ENCODE measurements at regions not wholly inside any gene's neighbourhood (a gene's known extent, or its start where the extent isn't known, plus 50 kb on each side); places are given as distances from the start of the nearest gene placed in this dataset.
A peak's percentile ranks its signal among the peaks of the same experiment; 100 is the strongest.
"Not testable (repeated sequence)": the region's sequence is repeated elsewhere in the genome, so short reads cannot be mapped to it uniquely, and the experiment has no call there.

DNA sequence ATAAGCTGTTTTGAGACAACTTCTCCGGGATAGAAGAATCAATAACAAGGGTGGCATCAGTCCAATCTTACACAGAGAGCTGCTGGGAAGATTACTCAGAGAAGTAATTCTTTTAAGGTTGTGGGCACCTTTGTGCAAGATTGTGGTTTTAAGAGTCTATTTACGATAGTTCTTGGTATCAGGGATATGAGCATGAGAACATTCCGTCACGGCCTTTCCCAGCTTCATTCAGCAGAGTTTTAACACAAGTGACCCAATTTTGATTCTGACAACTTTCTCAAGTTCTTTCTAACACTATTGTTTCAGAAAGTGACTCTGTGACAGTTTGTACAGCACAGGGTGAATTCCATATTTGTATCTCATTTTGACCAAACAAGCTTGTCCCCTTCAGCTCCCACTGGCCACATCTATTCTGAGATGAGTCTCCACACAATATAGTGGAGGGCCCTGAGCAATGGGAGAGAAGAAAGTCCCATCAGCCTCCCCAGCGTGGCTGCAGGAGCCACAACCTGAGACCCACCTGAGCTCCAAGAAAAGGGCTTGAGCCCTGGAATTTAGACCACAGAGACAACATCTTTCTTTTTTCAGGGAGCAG is 869.2 kb downstream of the TMEM121 start:
- no peak for DNase-seq

DNA sequence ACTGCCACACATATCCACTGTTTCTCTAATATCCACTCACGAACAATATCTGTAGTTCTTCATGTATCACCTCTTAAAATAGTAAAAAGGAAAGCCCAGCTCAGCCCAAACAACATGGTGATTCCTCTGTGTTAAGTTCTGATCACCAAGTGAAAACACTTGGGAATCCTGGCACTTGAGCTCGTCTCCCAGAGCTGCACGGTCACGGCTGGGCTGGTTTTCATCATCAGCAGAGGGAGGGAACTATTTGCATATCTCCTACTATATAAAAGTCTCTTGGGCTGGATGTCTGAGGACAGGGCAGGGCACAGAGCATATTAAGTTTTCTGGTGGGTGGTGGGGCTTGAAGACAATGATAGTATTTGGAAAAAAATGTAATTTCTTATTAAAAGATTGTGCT is 870.6 kb downstream of the TMEM121 start:
- no peak for DNase-seq

DNA sequence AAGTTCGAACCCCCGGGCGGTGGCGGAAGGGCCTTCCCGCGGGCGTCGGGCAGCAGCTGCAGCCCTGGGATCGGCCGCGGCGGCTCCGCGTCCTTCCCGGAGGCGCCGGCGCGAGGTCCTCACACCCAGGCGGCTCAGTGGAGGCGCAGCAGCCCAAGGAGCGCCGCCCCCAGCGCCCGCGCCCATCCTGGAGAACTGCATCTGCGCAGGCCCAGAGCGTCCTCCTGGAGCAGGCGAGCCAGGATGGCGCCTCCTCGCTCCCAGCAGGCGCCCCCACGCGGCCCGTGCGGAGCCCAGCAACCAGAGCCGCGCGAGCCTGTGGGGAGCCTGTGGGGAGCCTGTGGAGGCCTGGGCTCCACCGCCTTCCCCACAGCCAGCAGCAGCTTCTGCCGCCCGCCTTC is 872.5 kb downstream of the TMEM121 start:
- peak in 1 of 2 donors; percentile 6 for DNase-seq

DNA sequence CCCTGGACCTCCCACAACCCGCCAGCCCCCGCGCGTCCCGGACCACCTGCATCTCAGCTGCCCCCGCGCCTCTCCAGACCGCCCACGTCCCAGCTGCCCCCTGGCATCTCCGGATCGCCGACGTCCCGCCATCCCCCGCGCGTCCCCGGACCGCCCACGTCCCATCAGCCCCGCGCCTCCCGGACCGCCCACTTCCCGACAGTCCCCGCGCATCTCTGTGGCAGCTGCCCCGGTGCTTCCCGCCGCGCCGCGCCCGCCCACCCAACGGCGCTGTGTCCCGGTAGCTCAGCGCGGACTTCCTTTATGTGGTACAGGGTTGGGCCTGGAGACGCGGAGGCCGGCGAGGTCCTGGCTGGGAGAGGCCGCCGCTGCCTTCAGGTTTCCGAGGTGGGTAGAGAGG is 874.9 kb downstream of the TMEM121 start:
- DNase-seq = not testable (repeated sequence)

DNA sequence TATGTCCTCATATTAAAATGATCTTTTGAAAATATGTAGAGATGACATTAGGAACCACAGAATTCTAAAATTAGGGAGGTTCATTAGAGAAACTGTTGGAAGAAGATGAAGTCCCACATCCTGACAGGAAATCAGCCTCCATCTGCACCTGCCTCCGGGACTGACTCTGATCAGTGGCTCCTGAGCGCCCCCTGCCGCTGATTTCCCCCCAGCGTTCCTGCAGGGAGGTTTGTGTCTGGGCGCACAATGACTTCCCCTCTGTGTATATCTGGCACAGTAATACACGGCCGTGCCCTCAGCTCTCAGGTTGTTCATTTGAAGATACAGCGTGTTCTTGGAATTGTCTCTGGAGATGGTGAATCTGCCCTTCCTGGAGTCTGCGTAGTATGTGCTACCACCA is 883.8 kb downstream of the TMEM121 start:
- peak; percentile 46 to 65 for DNase-seq

DNA sequence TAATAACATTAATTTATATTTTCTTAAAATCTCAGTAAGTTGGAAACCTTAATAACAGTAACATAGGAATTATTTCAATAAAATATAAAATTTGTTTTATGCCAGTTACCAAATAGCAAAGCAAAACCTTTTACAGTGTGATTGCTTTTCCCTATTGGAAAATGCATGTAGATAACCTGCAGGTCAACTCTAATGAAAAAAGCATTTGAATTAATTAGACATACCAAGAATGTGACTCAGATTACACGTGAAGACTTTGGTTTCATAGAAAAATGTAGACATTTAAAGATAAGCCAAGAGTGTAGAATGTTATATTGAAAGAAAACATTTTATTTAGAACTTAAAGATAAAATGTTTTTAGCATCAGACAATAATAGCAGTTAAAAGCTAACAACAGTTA is 888.1 kb downstream of the TMEM121 start:
- no peak for DNase-seq

DNA sequence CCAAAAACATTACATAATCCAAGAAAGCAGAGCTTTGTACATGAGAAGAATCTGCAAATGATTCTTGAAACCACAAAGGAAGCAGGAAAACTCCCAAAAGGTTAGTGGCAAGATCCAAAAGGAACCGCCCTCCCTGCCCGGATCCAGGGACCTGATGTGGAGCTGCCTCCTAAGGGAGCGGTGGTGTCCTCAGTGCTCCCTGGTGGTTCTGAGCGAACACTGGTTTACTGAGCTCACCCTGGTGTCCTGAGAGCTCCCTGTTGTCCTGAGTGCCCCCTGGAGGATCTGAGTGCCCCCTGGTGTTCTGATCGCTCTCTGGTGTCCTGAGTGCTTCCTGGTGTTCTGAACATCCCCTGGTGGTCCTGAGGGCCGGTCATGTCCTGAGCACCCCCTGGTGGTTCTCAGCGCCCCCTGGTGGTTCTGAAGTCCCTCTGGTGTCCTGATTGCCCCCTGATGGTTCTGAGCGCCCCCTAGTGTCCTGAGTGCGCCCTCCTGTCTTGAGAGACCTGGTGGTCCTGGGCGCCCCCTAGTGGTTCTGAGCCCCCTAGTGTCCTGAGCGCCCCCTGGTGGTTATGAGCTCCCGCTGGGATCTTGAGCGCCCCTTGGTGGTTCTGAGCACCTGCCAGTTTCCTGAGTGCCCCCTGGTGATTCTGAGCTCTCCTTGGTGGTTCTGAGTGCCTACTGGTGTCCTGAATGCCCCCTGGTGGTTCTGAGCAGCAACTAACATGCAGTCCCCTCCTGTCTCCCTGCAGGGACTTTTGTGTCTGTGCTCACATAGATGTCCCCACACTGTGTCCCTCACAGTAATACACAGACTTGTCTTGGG is 891.1 kb downstream of the TMEM121 start:
- peak; percentile 94 to 100 for DNase-seq

DNA sequence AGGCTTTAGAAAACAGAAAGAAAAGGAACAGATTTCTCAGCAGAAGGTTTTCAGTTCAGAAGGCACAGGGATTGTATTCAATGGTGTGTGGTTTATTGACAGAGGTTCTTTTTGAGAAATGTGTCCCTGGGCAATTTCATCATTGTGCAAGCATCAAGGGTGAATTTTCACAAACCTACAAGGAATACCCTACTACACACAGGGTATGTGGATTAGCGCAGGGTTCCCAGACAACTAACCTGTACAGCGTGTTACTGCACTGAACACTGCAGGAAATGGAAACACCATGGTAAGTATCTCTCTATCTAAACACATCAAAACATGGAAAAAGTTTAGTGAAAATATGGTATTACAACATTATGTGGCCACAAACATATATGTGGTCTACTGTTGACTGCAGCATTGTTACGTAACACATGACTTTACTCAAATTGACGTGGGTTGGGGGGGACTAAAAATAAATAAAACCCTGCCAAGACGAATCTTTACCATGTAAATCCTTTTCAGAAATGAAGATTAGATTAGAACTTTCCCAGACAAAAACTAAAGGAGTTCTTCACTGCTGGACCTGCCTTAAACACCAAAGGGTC is 893.1 kb downstream of the TMEM121 start:
- DNase-seq = no peak

DNA sequence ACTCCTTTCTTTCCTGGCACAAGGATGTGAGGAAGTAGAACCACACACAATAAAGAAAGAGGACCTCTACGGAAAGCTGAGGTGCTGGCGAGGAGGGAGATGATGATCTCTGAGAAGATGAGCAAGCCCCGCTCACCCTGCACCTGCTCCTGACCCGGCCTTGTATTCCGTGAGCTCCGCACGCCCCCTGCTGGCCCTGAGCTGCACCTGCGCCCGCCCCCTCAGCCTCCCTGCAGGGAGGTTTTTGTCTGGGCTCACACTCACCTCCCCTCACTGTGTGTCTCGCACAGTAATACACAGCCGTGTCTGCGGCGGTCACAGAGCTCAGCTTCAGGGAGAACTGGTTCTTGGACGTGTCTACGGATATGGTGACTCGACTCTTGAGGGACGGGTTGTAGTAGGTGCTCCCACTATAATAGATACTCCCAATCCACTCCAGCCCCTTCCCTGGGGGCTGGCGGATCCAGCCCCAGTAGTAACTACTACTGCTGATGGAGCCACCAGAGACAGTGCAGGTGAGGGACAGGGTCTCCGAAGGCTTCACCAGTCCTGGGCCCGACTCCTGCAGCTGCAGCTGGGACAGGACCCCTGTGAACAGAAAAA is 895.1 kb downstream of the TMEM121 start:
- DNase-seq = peak in 1 of 2 donors; percentile 77

DNA sequence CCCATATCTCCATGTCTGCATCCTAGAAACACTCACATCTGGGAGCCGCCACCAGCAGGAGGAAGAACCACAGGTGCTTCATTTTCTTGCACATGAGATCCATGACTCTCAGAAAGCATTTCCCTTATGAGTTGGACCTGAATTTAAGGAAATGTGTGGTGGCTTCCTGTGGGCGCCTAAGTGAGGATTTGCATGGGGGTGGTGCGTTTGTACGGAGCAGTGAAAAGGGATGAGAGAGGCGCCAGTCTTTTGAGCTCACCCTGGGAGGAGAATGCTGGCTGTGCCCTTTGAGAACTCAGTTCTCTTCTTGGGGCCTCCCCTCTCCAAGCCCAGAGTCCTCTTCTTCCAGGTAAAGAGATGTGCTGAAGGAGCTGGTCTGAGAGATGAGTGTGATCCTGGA is 895.7 kb downstream of the TMEM121 start:
- no peak for DNase-seq

DNA sequence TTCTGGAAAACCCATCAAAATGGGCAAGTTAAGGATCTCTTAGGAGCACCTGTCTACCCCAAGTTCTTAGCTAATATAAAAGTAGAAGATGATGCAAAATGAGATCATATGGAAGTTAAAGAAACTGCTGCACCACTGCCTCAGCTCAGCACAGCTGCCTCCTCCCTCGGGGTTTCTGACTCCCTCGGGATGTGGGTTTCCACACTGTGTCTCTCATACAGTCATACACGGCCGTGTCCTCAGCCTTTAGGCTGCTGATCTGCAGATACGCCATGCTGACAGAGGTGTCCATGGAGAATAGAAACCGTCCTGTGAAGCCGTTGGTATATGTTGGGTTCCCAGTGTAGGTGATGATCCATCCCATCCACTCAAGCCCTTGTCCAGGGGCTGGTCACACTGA is 898.8 kb downstream of the TMEM121 start:
- not testable (repeated sequence) for DNase-seq

DNA sequence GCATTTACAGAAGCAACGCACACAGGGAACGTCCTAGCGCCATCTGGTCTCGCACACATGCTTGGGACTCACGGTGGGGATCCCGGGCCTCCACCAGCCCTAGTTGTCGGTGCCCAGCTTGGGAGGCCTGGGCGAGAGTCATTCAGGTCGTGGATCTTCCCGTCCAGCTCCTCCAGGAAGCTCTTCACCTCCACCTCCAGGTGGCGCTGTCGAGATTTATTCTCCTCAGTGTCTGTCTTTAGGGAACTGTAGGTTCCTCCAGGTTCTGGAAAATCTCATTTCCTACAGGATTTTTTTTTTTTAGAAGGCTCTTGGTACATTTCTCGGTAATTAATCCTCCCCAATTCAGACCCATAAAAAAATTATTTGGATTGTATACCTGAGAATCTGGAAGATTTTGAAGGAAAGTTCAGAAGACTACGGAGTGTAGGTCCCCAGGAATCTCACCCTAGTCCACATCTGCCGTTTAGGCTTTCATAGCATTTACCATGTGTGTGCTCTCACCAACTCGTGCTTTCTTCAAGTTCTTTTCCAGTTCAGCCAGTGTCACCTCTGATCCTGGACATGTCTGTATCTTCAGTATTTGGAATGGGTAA is 910.0 kb downstream of the TMEM121 start:
- DNase-seq = peak; percentile 82 to 85

DNA sequence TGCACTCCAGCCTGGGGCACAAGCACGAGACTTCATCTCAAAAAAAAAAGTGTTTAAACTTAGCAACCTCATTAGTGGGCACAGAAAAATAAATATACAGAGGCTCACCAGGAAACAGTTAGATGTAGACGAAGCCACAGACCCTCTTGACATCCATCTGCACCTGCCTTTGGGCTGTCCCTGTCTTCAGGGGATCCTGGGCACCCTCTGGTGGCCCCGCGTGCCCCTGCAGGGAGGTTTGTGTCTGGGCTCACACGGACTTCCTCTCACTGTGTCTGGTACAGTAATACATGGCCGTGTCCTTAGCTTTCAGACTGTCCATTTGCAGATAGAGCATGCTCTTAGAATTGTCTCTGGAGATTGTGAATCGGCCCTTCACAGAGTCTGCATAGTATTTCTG is 916.5 kb downstream of the TMEM121 start:
- peak; percentile 52 to 60 for DNase-seq

DNA sequence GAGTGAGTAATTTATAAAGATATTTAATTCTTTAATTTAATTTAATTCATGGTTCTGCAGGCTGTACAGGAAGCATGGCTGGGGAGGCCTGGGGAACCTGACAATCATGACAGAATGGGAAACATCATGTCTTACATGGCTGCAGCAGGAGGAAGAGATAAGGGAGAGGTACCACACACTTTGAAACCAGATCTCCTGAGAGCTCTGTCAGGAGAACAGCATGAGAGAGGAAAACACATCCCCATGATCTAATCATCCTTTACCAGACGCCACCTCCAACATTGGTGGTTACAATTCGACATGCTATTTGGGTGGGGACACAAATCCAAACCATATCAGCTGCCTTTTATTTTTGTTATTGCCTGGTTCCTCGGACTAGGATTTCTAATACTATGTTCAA is 928.6 kb downstream of the TMEM121 start:
- DNase-seq = no peak

DNA sequence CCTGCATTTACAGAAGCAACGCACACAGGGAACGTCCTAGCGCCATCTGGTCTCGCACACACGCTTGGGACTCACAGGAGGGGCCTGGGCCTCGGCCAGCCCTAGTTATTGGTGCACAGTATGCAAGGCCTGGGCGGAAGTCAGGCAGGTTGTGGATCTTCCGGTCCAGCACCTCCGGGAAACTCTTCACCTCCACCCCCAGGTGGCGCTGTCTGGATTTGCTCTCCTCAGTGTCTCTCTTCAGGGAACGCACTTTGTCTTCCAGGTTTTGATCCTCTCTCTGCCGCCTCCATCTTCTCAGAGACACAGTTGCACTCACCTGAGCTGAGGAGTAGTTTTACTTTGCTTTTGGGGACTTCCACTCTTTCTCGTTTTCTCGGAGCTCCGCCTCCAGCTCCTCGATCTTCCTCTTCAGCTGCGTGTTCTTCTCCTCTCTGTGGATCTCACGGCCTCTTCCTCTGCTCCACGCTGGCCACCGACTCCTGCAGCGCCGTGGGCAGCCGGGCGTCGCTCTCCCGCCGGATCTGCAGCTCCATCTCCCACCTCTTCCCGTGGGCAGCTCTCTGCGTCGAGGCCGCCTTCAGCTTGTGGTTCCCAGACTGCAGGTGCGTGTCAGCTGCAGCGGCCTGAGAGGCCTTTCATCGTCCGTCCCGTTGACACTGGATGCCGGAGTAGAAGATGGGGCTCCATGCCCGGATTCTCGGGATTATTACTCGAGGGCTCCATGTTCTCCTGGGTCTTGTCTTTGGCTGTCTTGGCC is 933.8 kb downstream of the TMEM121 start:
- DNase-seq = peak; percentile 79 to 81

DNA sequence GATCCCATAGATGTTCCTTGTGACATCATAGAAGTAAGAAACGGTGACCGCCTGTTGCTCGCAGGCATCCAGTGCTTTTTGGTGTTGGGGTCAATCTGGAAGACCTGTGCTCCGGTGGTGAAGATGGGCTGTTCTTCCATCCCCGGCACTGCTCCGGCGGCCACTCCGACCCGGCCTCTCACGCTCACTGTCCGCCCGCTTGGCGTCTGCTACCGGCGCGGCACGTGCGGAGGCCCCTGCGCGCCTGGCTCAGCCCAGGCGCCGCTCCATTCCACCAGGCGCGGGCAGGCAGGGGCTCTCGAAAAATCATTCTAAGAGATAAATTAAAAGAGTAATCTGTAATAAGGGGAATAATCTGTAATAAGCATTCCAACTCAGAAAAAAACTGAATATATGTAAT is 934.5 kb downstream of the TMEM121 start:
- DNase-seq = no peak

DNA sequence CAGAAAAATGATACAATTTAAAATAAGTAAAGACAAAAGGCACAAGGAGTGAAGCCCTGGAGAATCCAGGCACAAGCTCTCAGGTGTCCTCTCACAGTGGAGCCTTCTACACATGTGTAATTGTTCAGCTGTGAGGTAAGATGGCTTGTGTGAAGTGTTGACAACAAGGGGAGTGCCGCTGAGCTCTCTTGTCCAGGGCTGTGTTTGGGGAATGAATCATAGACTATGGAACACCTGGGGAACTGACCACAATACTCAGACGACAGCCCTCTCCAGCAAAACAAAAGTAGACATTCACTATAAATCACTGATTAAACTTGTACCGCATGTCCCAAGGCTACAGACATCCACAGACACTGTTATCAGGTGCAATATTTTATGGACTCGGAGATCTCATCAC is 940.1 kb downstream of the TMEM121 start:
- DNase-seq = not testable (repeated sequence)

DNA sequence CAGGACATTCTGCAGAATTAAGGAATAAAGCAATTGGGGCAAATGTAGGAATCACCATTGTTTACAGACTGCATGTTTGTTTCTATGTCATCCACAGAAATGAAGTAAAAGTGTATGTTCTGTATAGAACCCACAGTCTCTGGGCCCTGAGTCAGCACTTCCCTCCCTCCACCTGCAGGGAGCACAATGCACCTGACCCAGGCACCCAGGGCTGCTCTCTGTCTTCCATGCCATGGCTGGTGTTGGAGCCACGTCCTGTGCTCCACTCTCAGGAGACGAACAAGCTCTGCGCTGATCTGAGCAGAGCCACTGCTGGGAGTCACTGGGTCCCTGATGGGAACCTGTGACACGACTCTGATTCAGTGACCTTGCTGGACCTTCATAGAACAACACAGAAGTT is 942.5 kb downstream of the TMEM121 start:
- DNase-seq = peak in 1 of 2 donors; percentile 19

DNA sequence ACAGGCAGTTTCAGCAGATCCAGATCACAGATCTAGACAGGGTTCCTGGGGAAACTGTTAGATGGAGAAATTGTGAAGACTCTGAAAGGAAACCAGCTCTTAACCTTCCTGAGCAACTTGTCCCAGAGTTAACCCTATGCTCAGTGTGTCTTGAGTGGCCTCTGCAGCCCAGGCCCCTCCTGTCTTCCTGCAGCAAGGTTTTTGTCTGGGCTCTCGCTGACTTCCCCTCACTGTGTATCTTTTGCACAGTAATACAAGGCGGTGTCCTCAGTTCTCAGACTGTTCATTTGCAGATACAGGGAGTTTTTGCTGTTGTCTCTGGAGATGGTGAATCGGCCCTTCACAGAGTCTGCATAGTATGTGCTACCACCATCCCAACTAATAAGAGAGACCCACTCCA is 943.6 kb downstream of the TMEM121 start:
- DNase-seq = not testable (repeated sequence)

DNA sequence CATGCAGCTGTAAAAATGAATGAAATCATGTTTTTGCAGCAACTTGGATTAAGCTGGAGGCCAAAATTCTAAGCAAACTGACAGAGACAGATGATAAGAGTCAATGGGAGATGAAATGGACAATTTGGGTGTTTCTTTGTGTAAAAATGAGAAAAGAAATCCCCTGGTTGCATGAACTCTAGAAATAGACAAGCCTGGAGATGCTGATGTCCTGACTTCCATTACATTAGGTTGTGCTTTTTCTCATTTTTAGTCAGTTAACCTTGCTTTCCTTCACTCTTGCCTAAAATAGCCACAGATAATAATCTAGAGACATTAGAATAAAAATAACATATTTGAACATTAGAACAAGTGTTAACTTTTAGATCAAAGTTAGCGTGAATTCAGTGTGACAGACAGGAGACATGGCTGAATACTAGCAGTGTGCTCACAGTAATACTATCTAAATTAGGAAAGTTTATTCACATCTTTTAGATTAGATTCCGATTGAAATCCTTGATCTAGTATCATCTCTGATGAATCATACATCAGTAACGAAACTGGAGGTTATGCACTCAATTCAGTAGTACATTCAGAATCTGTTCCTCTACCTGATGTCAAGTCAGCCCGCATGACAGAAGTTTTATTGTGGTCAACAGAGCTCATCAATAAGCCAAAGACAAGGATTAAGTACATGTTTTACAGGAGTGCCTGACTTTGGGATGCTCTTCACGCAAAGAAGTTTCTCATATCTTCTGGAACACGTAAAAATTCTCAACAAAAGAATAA is 948.1 kb downstream of the TMEM121 start:
- not testable (repeated sequence) for DNase-seq

DNA sequence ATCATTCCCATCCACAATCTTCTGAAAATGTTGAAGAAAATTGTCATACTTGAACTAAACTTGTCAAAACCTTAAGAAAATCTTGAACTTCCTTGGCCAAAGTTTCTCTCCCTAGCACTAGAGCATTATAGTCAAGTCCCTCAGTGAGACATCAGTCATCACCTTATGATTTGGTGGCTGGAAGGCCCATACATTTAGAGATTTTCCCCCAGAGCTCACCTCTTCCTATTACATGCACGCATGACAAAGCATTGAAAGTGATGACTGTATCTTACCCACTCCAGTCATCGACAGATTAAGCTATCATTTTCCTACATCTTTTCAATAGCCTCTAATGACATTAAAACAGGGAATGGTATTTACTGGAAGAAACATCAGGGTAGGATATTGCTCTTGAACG is 948.8 kb downstream of the TMEM121 start:
- DNase-seq = not testable (repeated sequence)

DNA sequence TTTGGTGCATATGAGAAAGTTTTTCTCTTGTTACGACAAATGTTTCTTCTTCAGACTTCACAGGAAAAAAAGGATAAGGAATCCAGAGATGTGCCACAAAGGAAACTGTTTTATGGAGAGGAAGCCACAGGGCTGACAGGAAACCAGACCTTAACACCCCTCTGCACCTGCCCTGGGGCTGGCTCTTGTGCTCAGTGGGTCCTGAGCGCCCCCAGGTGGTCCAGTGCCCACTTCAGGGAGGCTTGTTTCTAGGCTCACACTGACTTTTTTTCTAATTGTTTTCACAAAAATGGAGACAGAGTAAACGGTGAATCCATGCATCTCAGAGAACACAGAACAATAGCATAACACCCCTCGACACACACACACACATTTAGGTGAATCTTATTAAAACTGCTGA is 951.2 kb downstream of the TMEM121 start:
- DNase-seq = not testable (repeated sequence)

Measured in stimulated activated CD4-positive, alpha-beta T cell treated with anti-CD3 and anti-CD28 coated beads, Interleukin-2, amount 100 ng/mL, for 24 hours (primary cell).